RWPE2 (cell line): ENCODE measurements at regions not wholly inside any gene's neighbourhood (a gene's known extent, or its start where the extent isn't known, plus 50 kb on each side); places are given as distances from the start of the nearest gene placed in this dataset.

Experiments
- ATAC-seq: fragments of 200-7000 bp; cut with Tn5 transposase; 3 replicates; pipeline ENCODE4 v1.9.1; 2021; ENCODE audit warnings: low read depth
- DNase-seq: peaks from one replicate; pipeline ENCODE4 v3.0.0-alpha.2; 2020; ENCODE audit warnings: low spot score
- H3K27ac ChIP-seq: fragments of 450-650 bp; 2 replicates; pipeline ENCODE4 v1.5.1; 2017; ENCODE audit warnings: mild to moderate bottlenecking; ENCODE audit not compliant: poor library complexity, severe bottlenecking
- H3K27me3 ChIP-seq: fragments of 250-450 bp; sonication (Bioruptor Pico); 2 replicates; pipeline ENCODE4 v1.5.1; 2021; ENCODE audit warnings: mild to moderate bottlenecking, moderate library complexity; ENCODE audit not compliant: insufficient read depth, poor library complexity, severe bottlenecking
- H3K36me3 ChIP-seq: fragments of 250-450 bp; sonication (Bioruptor Pico); 2 replicates; pipeline ENCODE4 v1.5.1; 2020; ENCODE audit warnings: low read depth, mild to moderate bottlenecking, moderate library complexity
- H3K4me1 ChIP-seq: fragments of 250-450 bp; sonication (Bioruptor Pico); 2 replicates; pipeline ENCODE4 v1.5.1; 2021; ENCODE audit warnings: mild to moderate bottlenecking, moderate library complexity; ENCODE audit not compliant: insufficient read depth, poor library complexity, severe bottlenecking
- H3K4me3 ChIP-seq: fragments of 250-450 bp; sonication (Bioruptor Pico); 2 replicates; pipeline ENCODE4 v1.5.1; 2021; ENCODE audit warnings: mild to moderate bottlenecking, moderate library complexity; ENCODE audit not compliant: severe bottlenecking
- H3K9me3 ChIP-seq: fragments of 250-450 bp; sonication (Bioruptor Pico); 2 replicates; pipeline ENCODE4 v1.5.1; 2021; ENCODE audit warnings: mild to moderate bottlenecking, moderate library complexity; ENCODE audit not compliant: severe bottlenecking
- TF ChIP-seq, protein P1 (sequence below): fragments of 450-650 bp; IDR thresholded peaks from one replicate; pipeline ENCODE4 v1.5.1; 2017; ENCODE audit warnings: mild to moderate bottlenecking, moderate library complexity; ENCODE audit not compliant: poor library complexity, severe bottlenecking

DNA sequence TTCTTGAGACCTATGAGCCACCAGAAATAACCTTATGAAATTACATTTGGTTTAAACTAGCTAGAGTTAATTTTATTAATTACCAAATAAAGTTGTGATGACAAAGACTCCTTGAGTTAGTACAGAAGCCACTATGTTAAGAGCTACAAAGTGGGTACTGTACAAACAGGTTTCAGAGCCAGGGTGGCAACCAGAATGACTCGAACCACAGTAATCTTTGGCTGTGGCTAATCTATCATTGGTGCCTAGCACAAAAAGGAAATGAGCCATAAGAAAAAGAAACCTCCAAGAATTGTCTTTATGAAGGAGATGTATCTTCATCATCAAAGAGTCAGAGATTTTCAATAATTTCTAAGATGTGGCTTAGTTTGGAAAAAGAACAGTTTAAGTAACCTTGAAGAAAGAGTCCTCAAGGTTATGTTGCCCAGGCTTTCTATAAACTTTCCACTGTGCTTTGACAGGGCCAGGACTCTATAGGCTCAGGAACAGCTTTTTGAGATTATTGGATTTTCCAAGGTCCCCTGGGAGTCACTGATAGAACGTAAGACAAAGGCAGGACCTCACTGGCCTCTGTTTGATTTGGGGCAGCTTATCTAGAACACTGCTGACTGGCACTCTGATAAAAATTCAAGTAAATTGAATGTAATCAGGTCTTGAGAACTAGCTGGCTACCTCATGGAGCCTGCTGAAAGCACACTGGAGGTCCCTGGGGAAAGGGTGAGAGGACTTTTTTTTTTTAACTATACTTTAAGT, 777.7 kb downstream of the STIM2 start:
- no peaks in the 10 kb centered on the region for H3K4me1 ChIP-seq
- no peaks in the 10 kb centered on the region for H3K36me3 ChIP-seq
- H3K27ac ChIP-seq, result no peak overlapping the region
- H3K27me3 ChIP-seq, result peaks cover 4% of the 10 kb centered on the region
- DNase-seq (no peak), ATAC-seq (no peak)
- H3K4me3 ChIP-seq, result no peak overlapping the region
- TF ChIP-seq, protein P1, sequence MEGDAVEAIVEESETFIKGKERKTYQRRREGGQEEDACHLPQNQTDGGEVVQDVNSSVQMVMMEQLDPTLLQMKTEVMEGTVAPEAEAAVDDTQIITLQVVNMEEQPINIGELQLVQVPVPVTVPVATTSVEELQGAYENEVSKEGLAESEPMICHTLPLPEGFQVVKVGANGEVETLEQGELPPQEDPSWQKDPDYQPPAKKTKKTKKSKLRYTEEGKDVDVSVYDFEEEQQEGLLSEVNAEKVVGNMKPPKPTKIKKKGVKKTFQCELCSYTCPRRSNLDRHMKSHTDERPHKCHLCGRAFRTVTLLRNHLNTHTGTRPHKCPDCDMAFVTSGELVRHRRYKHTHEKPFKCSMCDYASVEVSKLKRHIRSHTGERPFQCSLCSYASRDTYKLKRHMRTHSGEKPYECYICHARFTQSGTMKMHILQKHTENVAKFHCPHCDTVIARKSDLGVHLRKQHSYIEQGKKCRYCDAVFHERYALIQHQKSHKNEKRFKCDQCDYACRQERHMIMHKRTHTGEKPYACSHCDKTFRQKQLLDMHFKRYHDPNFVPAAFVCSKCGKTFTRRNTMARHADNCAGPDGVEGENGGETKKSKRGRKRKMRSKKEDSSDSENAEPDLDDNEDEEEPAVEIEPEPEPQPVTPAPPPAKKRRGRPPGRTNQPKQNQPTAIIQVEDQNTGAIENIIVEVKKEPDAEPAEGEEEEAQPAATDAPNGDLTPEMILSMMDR, result no peak
- H3K9me3 ChIP-seq, result no peaks in the 10 kb centered on the region

- no peak overlapping the region for H3K27ac ChIP-seq
- peaks cover 4% of the 10 kb centered on the region for H3K27me3 ChIP-seq
- ATAC-seq, result no peak
These were observed 782.5 kb downstream of the STIM2 start for GRCh38 chr4:27643101-27643500.

GRCh38 chr4:27648416-27648815, 787.8 kb downstream of the STIM2 start:
- H3K36me3 ChIP-seq, result no peaks in the 10 kb centered on the region
- no peaks in the 10 kb centered on the region for H3K27me3 ChIP-seq
- no peak for DNase-seq
- no peaks in the 10 kb centered on the region for H3K9me3 ChIP-seq
- no peak for ATAC-seq
- no peaks in the 10 kb centered on the region for H3K4me1 ChIP-seq
- H3K4me3 ChIP-seq, result no peak overlapping the region
- TF ChIP-seq, protein P1, result no peak
- no peak overlapping the region for H3K27ac ChIP-seq

More at GRCh38 chr4:27643101-27643500, 782.5 kb downstream of the STIM2 start:
- Histone ChIP-seq H3K4me1 (no peaks in the 10 kb centered on the region), H3K4me3 (no peak overlapping the region), H3K36me3 (no peaks in the 10 kb centered on the region), H3K9me3 (no peaks in the 10 kb centered on the region)
- TF ChIP-seq, protein P1, result no peak
- DNase-seq, result no peak

DNA sequence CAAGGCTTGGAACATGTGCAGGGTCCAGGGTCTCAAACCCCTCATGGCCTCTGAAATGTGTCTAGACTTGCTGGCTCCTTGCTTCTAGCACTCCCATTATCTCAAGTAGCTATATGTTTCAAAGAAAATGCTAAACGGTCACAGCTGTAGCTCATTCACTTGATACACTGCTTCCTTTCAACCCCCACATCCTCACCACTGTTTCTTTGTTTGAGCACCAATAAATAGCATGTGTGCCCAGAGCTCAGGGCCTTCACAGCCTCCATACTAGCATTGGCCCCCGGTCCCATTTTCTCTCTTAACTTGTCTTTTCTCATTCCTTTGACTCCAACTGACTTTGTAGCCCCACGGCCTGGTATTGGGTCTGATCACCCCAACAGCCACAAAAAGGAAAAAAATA, 801.8 kb downstream of the STIM2 start:
- no peak for ATAC-seq
- no peak for DNase-seq
- H3K27me3 ChIP-seq, result no peaks in the 10 kb centered on the region
- TF ChIP-seq, protein P1, result no peak
- no peaks in the 10 kb centered on the region for H3K36me3 ChIP-seq
- no peaks in the 10 kb centered on the region for H3K9me3 ChIP-seq
- H3K4me1 ChIP-seq, result no peaks in the 10 kb centered on the region
- no peak overlapping the region for H3K27ac ChIP-seq
- no peak overlapping the region for H3K4me3 ChIP-seq

DNA sequence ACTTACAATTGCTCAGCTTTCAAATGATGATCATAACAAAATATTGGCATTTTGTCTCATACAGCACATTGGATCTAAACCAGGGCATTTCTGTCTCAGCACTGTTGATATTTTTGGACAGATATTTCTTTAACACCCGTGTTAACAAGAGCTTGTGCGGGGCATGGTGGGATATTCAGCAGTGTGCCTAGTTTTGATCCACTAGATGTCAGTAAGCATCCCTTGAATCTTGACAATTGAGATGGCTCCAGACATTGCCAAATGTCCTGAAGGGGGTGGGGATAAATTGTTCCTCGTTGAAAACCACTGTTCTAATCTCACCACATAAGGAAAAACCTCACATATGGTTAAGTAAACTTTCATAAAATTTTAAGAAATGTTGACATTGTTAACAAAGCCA, 806.3 kb downstream of the STIM2 start:
- Histone ChIP-seq H3K4me3 (no peak overlapping the region), H3K9me3 (no peaks in the 10 kb centered on the region), H3K4me1 (no peaks in the 10 kb centered on the region), H3K27ac (no peak overlapping the region), H3K27me3 (no peaks in the 10 kb centered on the region), H3K36me3 (no peaks in the 10 kb centered on the region)
- DNase-seq (no peak), ATAC-seq (peak; percentile 35; the same call in 1 of the 3 replicates)
- TF ChIP-seq, protein P1, result peak; percentile 30
